Glomerular visceral epithelial cell (primary cell): ENCODE measurements at regions not wholly inside any gene's neighbourhood (a gene's known extent, or its start where the extent isn't known, plus 50 kb on each side); places are given as distances from the start of the nearest gene placed in this dataset.
"Not testable (repeated sequence)": the region's sequence is repeated elsewhere in the genome, so short reads cannot be mapped to it uniquely, and the experiment has no call there.

ENCODE experiments used
- DNase-seq: peaks from one replicate; pipeline ENCODE4 v3.0.0-alpha.2; 2016; ENCODE audit errors: extremely low spot score

- DNase-seq, result no peak
Measured at GRCh38 chr14:86391085-86391484, 861.1 kb downstream of the FLRT2 start.

GRCh38 chr14:86388216-86388615 lies 858.3 kb downstream of the FLRT2 start:
- no peak for DNase-seq

- no peak for DNase-seq
Measured at GRCh38 chr14:86373886-86374285, 843.9 kb downstream of the FLRT2 start.

GRCh38 chr14:86372402-86372801 lies 842.5 kb downstream of the FLRT2 start:
- DNase-seq, result no peak

- DNase-seq, result no peak
Measured at GRCh38 chr14:86364634-86365033, 834.7 kb downstream of the FLRT2 start.

GRCh38 chr14:86363576-86363975 lies 833.6 kb downstream of the FLRT2 start:
- no peak for DNase-seq

GRCh38 chr14:86363047-86363446 lies 833.1 kb downstream of the FLRT2 start:
- no peak for DNase-seq

GRCh38 chr14:86357876-86358275 lies 827.9 kb downstream of the FLRT2 start:
- DNase-seq, result no peak

GRCh38 chr14:86357119-86357518 lies 827.2 kb downstream of the FLRT2 start:
- DNase-seq, result no peak

GRCh38 chr14:86346818-86347384 lies 817.0 kb downstream of the FLRT2 start:
- DNase-seq, result no peak

GRCh38 chr14:86334355-86334754 lies 804.4 kb downstream of the FLRT2 start:
- no peak for DNase-seq

GRCh38 chr14:86333493-86333892 lies 803.5 kb downstream of the FLRT2 start:
- no peak for DNase-seq

- DNase-seq, result no peak
Measured at GRCh38 chr14:86331341-86331740, 801.4 kb downstream of the FLRT2 start.

GRCh38 chr14:86321151-86321550 lies 791.2 kb downstream of the FLRT2 start:
- no peak for DNase-seq

GRCh38 chr14:86312154-86312665 lies 782.3 kb downstream of the FLRT2 start:
- DNase-seq, result not testable (repeated sequence)

GRCh38 chr14:86311151-86311550 lies 781.2 kb downstream of the FLRT2 start:
- no peak for DNase-seq

GRCh38 chr14:86310611-86311010 lies 780.7 kb downstream of the FLRT2 start:
- no peak for DNase-seq

- DNase-seq, result no peak
Measured at GRCh38 chr14:86310148-86310547, 780.2 kb downstream of the FLRT2 start.

- no peak for DNase-seq
Measured at GRCh38 chr14:86305058-86305457, 775.1 kb downstream of the FLRT2 start.

GRCh38 chr14:86299994-86300393 lies 770.0 kb downstream of the FLRT2 start:
- no peak for DNase-seq

GRCh38 chr14:86296173-86296572 lies 766.2 kb downstream of the FLRT2 start:
- peak; percentile 74 for DNase-seq

GRCh38 chr14:86288336-86288735 lies 758.4 kb downstream of the FLRT2 start:
- no peak for DNase-seq

- DNase-seq, result no peak
Measured at GRCh38 chr14:86279405-86279804, 749.5 kb downstream of the FLRT2 start.

GRCh38 chr14:86257973-86258372 lies 728.0 kb downstream of the FLRT2 start:
- no peak for DNase-seq
